Breast epithelium (tissue), 4 donors: ENCODE measurements at regions not wholly inside any gene's neighbourhood (a gene's known extent, or its start where the extent isn't known, plus 50 kb on each side); places are given as distances from the start of the nearest gene placed in this dataset.

Source experiments
- DNase-seq, 2 donors: peaks; one replicate each; pipeline ENCODE4 v3.0.0-alpha.2; 2019; ENCODE audit warnings: low spot score in 2 of 2
- H3K27ac ChIP-seq, 2 donors: fragments of 200-600 bp; sonication (generic) in 1 of 2; one replicate each; pipeline ENCODE4 v1.5.1; 2016 to 2019; ENCODE audit warnings: mild to moderate bottlenecking in 1 of 2
- H3K27me3 ChIP-seq, 2 donors: fragments of 200-600 bp; sonication (generic) in 1 of 2; one replicate each; pipeline versions ENCODE4 v1.5.1 to v1.6.0; 2017 to 2019; ENCODE audit warnings: control low read depth in 1 of 2, mild to moderate bottlenecking in 1 of 2
- H3K36me3 ChIP-seq: fragments of 200-600 bp; one replicate; pipeline ENCODE4 v1.5.1; 2019
- H3K4me1 ChIP-seq, 2 donors: fragments of 200-600 bp; sonication (generic); one replicate each; pipeline ENCODE4 v1.5.1; 2016 to 2019; ENCODE audit warnings: control low read depth in 1 of 2
- H3K4me3 ChIP-seq, 3 donors: fragments of 200-600 bp; sonication (generic); 1 replicate in 2 of 3; 2 replicates in 1 of 3; pipeline ENCODE4 v1.5.1; 2016 to 2019; ENCODE audit warnings: mild to moderate bottlenecking in 3 of 3, moderate library complexity in 2 of 3
- H3K9me3 ChIP-seq, 2 donors: fragments of 200-600 bp; sonication (generic) in 1 of 2; one replicate each; pipeline ENCODE4 v1.5.1; 2016 to 2019; ENCODE audit warnings: control low read depth in 1 of 2
- POLR2A ChIP-seq: fragments of 450-650 bp; IDR thresholded peaks from one replicate; pipeline ENCODE4 v1.6.1; 2016; ENCODE audit warnings: antibody characterized with exemption, mild to moderate bottlenecking, moderate library complexity
- POLR2AphosphoS5 ChIP-seq, 3 donors: sonication (generic); formaldehyde crosslinking; IDR thresholded peaks; one replicate each; pipeline ENCODE4 v1.6.1; 2017; ENCODE audit warnings: antibody characterized with exemption in 3 of 3
- intact Hi-C: fragments of 100-400 bp; cut with DNase I; formaldehyde crosslinking; loops from one replicate; pipeline ENCODE4 v1.15.1; 2023; ENCODE audit warnings: low total_unique reads
- TF ChIP-seq, protein P1 (sequence below), 3 donors: fragments of 450-650 bp; IDR thresholded peaks; one replicate each; pipeline ENCODE4 v1.5.1; 2016 to 2017; ENCODE audit warnings: antibody characterized with exemption in 3 of 3, mild to moderate bottlenecking in 3 of 3, moderate library complexity in 3 of 3

DNA sequence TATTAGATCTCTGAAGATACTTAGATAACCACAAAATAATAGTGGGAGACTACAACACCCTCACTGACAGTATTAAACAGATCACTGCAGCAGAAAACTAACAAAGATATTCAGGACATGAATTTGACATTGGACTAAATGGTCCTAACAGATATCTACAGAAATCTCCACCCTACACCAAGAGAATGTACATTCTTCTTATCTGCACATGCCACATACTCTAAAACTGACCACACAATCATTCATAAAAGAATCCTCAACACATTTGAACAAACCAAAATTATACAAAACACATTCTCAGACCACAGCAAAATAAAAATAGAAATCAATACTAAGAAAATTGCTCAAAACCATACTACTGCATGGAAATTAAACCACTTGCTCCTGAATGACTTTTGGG is 116.3 kb downstream of the DTWD1 start:
- no peak for TF ChIP-seq POLR2AphosphoS5 (IDR thresholded peaks at IDR 0.05)
- TF ChIP-seq, protein P1, sequence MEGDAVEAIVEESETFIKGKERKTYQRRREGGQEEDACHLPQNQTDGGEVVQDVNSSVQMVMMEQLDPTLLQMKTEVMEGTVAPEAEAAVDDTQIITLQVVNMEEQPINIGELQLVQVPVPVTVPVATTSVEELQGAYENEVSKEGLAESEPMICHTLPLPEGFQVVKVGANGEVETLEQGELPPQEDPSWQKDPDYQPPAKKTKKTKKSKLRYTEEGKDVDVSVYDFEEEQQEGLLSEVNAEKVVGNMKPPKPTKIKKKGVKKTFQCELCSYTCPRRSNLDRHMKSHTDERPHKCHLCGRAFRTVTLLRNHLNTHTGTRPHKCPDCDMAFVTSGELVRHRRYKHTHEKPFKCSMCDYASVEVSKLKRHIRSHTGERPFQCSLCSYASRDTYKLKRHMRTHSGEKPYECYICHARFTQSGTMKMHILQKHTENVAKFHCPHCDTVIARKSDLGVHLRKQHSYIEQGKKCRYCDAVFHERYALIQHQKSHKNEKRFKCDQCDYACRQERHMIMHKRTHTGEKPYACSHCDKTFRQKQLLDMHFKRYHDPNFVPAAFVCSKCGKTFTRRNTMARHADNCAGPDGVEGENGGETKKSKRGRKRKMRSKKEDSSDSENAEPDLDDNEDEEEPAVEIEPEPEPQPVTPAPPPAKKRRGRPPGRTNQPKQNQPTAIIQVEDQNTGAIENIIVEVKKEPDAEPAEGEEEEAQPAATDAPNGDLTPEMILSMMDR (IDR thresholded peaks at IDR 0.05), result no peak
- TF ChIP-seq POLR2A, result no peak
- Histone ChIP-seq H3K4me1 (no peaks in the 10 kb centered on the region), H3K36me3 (no peaks in the 10 kb centered on the region), H3K27me3 (no peaks in the 10 kb centered on the region), H3K27ac (no peak overlapping the region), H3K9me3 (no peaks in the 10 kb centered on the region), H3K4me3 (no peak overlapping the region)
- intact Hi-C loops, result no loop called here
- DNase-seq, result no peak

DNA sequence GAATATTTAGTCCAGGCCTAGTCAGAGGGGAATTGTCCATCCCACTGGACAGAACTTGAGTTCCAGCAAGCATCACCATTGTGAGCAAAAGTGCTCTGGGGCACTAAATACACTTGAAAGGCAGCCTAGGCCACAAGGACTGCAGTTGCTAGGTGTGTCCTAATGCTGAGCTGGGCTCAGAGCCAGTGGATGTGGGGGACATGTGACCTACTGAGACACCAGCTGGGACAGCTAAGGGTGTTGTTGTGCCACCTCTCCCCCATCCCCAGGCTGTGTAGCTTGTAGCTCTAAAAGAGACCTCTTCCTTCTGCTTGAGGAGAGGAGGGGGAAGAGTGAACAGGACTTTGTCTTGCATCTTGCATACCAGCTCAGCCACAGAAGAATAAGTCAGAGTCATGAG is 120.9 kb downstream of the DTWD1 start:
- intact Hi-C loops, result no loop called here
- no peaks in the 10 kb centered on the region for H3K9me3 ChIP-seq
- H3K27ac ChIP-seq, result no peak overlapping the region
- no peak for DNase-seq
- H3K4me1 ChIP-seq, result no peaks in the 10 kb centered on the region
- no peaks in the 10 kb centered on the region for H3K36me3 ChIP-seq
- no peak overlapping the region for H3K4me3 ChIP-seq
- no peaks in the 10 kb centered on the region for H3K27me3 ChIP-seq
- TF ChIP-seq, protein P1 (IDR thresholded peaks at IDR 0.05), result no peak
- no peak for TF ChIP-seq POLR2AphosphoS5 (IDR thresholded peaks at IDR 0.05)
- TF ChIP-seq POLR2A, result no peak

- DNase-seq, result no peak
- intact Hi-C loops, result no loop called here
- Histone ChIP-seq H3K4me3 (no peak overlapping the region), H3K27ac (no peak overlapping the region), H3K4me1 (no peaks in the 10 kb centered on the region), H3K27me3 (no peaks in the 10 kb centered on the region), H3K36me3 (no peaks in the 10 kb centered on the region), H3K9me3 (no peaks in the 10 kb centered on the region)
- TF ChIP-seq, protein P1 (IDR thresholded peaks at IDR 0.05), result no peak
- TF ChIP-seq POLR2A (no peak), POLR2AphosphoS5 (IDR thresholded peaks at IDR 0.05) (no peak)
Measured at GRCh38 chr15:49742381-49742780, 121.5 kb downstream of the DTWD1 start.

GRCh38 chr15:49747340-49747739 is 126.5 kb downstream of the DTWD1 start:
- no peak overlapping the region for H3K4me3 ChIP-seq
- TF ChIP-seq POLR2AphosphoS5 (IDR thresholded peaks at IDR 0.05), result no peak
- TF ChIP-seq, protein P1 (IDR thresholded peaks at IDR 0.05), result no peak
- TF ChIP-seq POLR2A, result no peak
- H3K4me1 ChIP-seq, result no peaks in the 10 kb centered on the region
- intact Hi-C loops, result no loop called here
- no peaks in the 10 kb centered on the region for H3K27me3 ChIP-seq
- no peak overlapping the region for H3K27ac ChIP-seq
- DNase-seq, result no peak
- H3K9me3 ChIP-seq, result no peaks in the 10 kb centered on the region
- no peaks in the 10 kb centered on the region for H3K36me3 ChIP-seq

DNA sequence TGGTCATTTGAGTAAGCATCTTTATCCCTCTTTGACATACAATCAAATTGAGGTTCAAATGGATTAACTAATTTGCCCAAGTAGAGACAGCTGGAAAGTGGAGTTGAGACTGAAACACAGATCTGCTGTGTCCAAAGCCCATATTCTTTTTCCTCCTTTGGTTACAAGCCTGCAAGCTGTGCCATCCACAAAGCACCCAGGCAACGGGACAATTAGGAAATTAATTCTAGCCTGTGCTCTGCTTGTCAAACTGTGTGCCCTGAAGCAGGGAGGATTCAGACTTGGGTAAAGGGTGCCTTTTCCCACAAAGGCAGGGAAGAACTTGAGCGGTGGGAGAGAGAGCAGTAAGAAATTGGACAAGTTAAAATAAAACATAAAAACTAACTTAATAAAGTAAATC is 127.9 kb downstream of the DTWD1 start:
- H3K27me3 ChIP-seq, result no peaks in the 10 kb centered on the region
- TF ChIP-seq, protein P1 (IDR thresholded peaks at IDR 0.05), result no peak
- TF ChIP-seq POLR2AphosphoS5 (IDR thresholded peaks at IDR 0.05), result no peak
- H3K36me3 ChIP-seq, result no peaks in the 10 kb centered on the region
- no peak overlapping the region for H3K4me3 ChIP-seq
- H3K9me3 ChIP-seq, result no peaks in the 10 kb centered on the region
- no peak for DNase-seq
- no peaks in the 10 kb centered on the region for H3K4me1 ChIP-seq
- no peak overlapping the region for H3K27ac ChIP-seq
- intact Hi-C loops, result no loop called here
